ENCODE measurements at regions not wholly inside any gene's neighbourhood (a gene's known extent, or its start where the extent isn't known, plus 50 kb on each side); places are given as distances from the start of the nearest gene placed in this dataset.

- Histone ChIP-seq H3K4me1 (ENCODE audit: control insufficient read depth, insufficient read depth, low read length) (no peaks in the 10 kb centered on the region), H3K9me3 (ENCODE audit: control insufficient read depth, low read length) (no peaks in the 10 kb centered on the region), H3K36me3 (ENCODE audit: control insufficient read depth, insufficient read depth, low read length) (no peaks in the 10 kb centered on the region), H3K9ac (ENCODE audit: extremely low read depth, low read length, poor library complexity, severe bottlenecking) (no peak overlapping the region), H3K27me3 (ENCODE audit: control insufficient read depth, insufficient read depth, low read length, poor library complexity, severe bottlenecking) (no peaks in the 10 kb centered on the region), H3K4me3 (ENCODE audit: low read length) (no peak overlapping the region), H3K27ac (ENCODE audit: low read depth, low read length) (no peak overlapping the region)
- H3K4me3 Mint-ChIP-seq: no peak overlapping the region
- WGBS, 2 experiments (ENCODE audit: insufficient coverage in 1 of 2, insufficient read length in 1 of 2): 95 to 100% methylated on average over 1 to 3 of the region's 3 CpGs
- H3K4me1 Mint-ChIP-seq: no peaks in the 10 kb centered on the region
- no peak for DNase-seq
- H3K27ac Mint-ChIP-seq: no peak overlapping the region
- H3K27me3 Mint-ChIP-seq (ENCODE audit: insufficient read depth): no peaks in the 10 kb centered on the region
- H3K9me3 Mint-ChIP-seq: peaks cover 5% of the 10 kb centered on the region
- H3K36me3 Mint-ChIP-seq (ENCODE audit: low read depth): no peaks in the 10 kb centered on the region
- TF ChIP-seq CTCF (conservative IDR thresholded peaks at IDR 0.05): no peak
Observed at GRCh38 chr1:87418048-87418447, 89.4 kb downstream of the LMO4 start.

- Mint-ChIP-seq H3K4me1 (peaks cover 13% of the 10 kb centered on the region), H3K27ac (no peak overlapping the region), H3K27me3 (ENCODE audit: insufficient read depth) (no peaks in the 10 kb centered on the region), H3K9me3 (no peaks in the 10 kb centered on the region), H3K4me3 (no peak overlapping the region), H3K36me3 (ENCODE audit: low read depth) (no peaks in the 10 kb centered on the region)
- no peak overlapping the region for H3K27ac ChIP-seq (ENCODE audit: low read depth, low read length)
- H3K9ac ChIP-seq (ENCODE audit: extremely low read depth, low read length, poor library complexity, severe bottlenecking): no peak overlapping the region
- H3K27me3 ChIP-seq (ENCODE audit: control insufficient read depth, insufficient read depth, low read length, poor library complexity, severe bottlenecking): no peaks in the 10 kb centered on the region
- no peak for TF ChIP-seq CTCF (conservative IDR thresholded peaks at IDR 0.05)
- no peaks in the 10 kb centered on the region for H3K36me3 ChIP-seq (ENCODE audit: control insufficient read depth, insufficient read depth, low read length)
- H3K4me1 ChIP-seq (ENCODE audit: control insufficient read depth, insufficient read depth, low read length): no peaks in the 10 kb centered on the region
- DNase-seq: no peak
- no peaks in the 10 kb centered on the region for H3K9me3 ChIP-seq (ENCODE audit: control insufficient read depth, low read length)
- H3K4me3 ChIP-seq (ENCODE audit: low read length): no peak overlapping the region
Observed at GRCh38 chr1:87421809-87422208, 93.1 kb downstream of the LMO4 start.

- Histone ChIP-seq H3K9me3 (ENCODE audit: control insufficient read depth, low read length) (no peaks in the 10 kb centered on the region), H3K4me3 (ENCODE audit: low read length) (no peak overlapping the region), H3K9ac (ENCODE audit: extremely low read depth, low read length, poor library complexity, severe bottlenecking) (no peak overlapping the region), H3K36me3 (ENCODE audit: control insufficient read depth, insufficient read depth, low read length) (no peaks in the 10 kb centered on the region), H3K4me1 (ENCODE audit: control insufficient read depth, insufficient read depth, low read length) (no peaks in the 10 kb centered on the region), H3K27ac (ENCODE audit: low read depth, low read length) (no peak overlapping the region), H3K27me3 (ENCODE audit: control insufficient read depth, insufficient read depth, low read length, poor library complexity, severe bottlenecking) (no peaks in the 10 kb centered on the region)
- Mint-ChIP-seq H3K27ac (no peak overlapping the region), H3K9me3 (no peaks in the 10 kb centered on the region), H3K36me3 (ENCODE audit: low read depth) (no peaks in the 10 kb centered on the region), H3K4me3 (no peak overlapping the region), H3K4me1 (peaks cover 29% of the 10 kb centered on the region), H3K27me3 (ENCODE audit: insufficient read depth) (peaks cover 2% of the 10 kb centered on the region)
- no peak for DNase-seq
- no peak for TF ChIP-seq CTCF (conservative IDR thresholded peaks at IDR 0.05)
- 90% methylated on average over 1 of the region's 1 CpG; no CpG with 5 or more reads in 1 of the 2 experiments for WGBS, 2 experiments (ENCODE audit: insufficient coverage in 1 of 2, insufficient read length in 1 of 2)
Observed at GRCh38 chr1:87424541-87424940, 95.9 kb downstream of the LMO4 start.
